HL-60 (cell line): ENCODE measurements at regions not wholly inside any gene's neighbourhood (a gene's known extent, or its start where the extent isn't known, plus 50 kb on each side); places are given as distances from the start of the nearest gene placed in this dataset.

Experiments
- TF ChIP-seq, protein P1 (sequence below): IDR thresholded peaks from one replicate; pipeline ENCODE4 v1.5.1; 2011; ENCODE audit warnings: low read length, control low read depth, inconsistent platforms; ENCODE audit not compliant: insufficient read depth
- TF ChIP-seq, protein P2 (sequence below): IDR thresholded peaks from 2 replicates; pipeline ENCODE4 v1.6.1; 2012; ENCODE audit warnings: low read depth; ENCODE audit not compliant: insufficient replicate concordance

DNA sequence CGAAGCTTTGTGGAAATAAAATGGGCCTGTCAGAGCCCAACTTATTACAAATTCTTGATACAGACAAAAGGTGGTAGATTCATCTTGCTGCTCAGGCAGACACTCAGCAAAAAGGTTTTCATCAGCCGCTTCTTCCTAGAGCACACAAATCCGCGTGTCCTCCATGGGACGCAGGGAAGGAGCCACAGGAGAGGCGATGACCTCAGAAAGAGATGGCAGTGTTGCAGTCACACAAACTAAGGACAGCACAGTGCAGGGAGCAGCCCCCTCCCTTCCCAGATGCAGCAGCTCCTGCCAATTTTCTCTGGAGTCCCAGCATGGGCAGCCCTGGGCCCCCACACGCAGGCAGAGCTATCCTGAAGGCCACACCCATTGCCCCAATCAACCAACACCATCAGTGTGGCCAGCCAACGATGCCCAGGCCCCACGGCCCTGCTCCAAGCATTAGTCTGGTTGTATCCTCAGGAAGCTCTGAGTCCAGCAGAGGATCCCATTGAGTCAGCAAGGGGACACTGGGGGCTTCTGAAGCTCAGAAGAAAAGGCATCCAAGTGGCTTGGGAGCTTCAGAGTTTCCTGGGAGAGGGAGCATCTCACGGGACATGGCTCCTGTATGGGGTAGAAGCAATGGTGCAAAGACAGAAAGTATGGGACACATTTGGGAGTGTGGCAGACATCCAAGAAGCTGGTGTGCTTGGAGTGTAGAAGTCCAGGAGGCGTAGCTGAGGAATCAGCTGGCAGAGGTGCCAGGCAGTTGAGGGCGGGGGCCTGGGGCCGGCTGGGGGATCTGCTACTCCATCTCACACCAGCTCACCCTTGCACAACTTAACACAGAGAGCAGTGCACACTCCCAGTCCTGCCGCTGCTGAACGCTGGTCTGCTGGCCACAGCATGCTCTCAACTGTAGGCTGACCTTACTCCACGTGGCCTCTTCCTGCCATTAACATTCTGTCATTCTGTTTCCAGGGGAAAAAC lies 142.1 kb upstream of the CST7 start:
- TF ChIP-seq, protein P1, sequence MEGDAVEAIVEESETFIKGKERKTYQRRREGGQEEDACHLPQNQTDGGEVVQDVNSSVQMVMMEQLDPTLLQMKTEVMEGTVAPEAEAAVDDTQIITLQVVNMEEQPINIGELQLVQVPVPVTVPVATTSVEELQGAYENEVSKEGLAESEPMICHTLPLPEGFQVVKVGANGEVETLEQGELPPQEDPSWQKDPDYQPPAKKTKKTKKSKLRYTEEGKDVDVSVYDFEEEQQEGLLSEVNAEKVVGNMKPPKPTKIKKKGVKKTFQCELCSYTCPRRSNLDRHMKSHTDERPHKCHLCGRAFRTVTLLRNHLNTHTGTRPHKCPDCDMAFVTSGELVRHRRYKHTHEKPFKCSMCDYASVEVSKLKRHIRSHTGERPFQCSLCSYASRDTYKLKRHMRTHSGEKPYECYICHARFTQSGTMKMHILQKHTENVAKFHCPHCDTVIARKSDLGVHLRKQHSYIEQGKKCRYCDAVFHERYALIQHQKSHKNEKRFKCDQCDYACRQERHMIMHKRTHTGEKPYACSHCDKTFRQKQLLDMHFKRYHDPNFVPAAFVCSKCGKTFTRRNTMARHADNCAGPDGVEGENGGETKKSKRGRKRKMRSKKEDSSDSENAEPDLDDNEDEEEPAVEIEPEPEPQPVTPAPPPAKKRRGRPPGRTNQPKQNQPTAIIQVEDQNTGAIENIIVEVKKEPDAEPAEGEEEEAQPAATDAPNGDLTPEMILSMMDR, result no peak
- TF ChIP-seq, protein P2, sequence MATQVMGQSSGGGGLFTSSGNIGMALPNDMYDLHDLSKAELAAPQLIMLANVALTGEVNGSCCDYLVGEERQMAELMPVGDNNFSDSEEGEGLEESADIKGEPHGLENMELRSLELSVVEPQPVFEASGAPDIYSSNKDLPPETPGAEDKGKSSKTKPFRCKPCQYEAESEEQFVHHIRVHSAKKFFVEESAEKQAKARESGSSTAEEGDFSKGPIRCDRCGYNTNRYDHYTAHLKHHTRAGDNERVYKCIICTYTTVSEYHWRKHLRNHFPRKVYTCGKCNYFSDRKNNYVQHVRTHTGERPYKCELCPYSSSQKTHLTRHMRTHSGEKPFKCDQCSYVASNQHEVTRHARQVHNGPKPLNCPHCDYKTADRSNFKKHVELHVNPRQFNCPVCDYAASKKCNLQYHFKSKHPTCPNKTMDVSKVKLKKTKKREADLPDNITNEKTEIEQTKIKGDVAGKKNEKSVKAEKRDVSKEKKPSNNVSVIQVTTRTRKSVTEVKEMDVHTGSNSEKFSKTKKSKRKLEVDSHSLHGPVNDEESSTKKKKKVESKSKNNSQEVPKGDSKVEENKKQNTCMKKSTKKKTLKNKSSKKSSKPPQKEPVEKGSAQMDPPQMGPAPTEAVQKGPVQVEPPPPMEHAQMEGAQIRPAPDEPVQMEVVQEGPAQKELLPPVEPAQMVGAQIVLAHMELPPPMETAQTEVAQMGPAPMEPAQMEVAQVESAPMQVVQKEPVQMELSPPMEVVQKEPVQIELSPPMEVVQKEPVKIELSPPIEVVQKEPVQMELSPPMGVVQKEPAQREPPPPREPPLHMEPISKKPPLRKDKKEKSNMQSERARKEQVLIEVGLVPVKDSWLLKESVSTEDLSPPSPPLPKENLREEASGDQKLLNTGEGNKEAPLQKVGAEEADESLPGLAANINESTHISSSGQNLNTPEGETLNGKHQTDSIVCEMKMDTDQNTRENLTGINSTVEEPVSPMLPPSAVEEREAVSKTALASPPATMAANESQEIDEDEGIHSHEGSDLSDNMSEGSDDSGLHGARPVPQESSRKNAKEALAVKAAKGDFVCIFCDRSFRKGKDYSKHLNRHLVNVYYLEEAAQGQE, result no peak
